Neuronal stem cell (in vitro differentiated cells): ENCODE measurements at regions not wholly inside any gene's neighbourhood (a gene's known extent, or its start where the extent isn't known, plus 50 kb on each side); places are given as distances from the start of the nearest gene placed in this dataset.

Experiments used
- DNase-seq: peaks from one replicate; pipeline ENCODE4 v3.0.0-alpha.2; 2013; ENCODE audit warnings: low spot score
- H2AFZ ChIP-seq: one replicate; pipeline ENCODE4 v1.6.1; 2013; ENCODE audit warnings: mild to moderate bottlenecking, low read length, inconsistent platforms
- H2AK5ac ChIP-seq: 2 replicates; pipeline ENCODE4 v1.6.1; 2013; ENCODE audit warnings: low read depth, mild to moderate bottlenecking, inconsistent platforms, low read length, moderate library complexity, mixed read lengths
- H2BK120ac ChIP-seq: 2 replicates; pipeline ENCODE4 v1.6.1; 2013; ENCODE audit warnings: low read depth, mild to moderate bottlenecking, inconsistent platforms, low read length, moderate library complexity, mixed read lengths
- H2BK12ac ChIP-seq: one replicate; pipeline ENCODE4 v1.6.1; 2013; ENCODE audit warnings: low read length, inconsistent platforms
- H2BK15ac ChIP-seq: 2 replicates; pipeline ENCODE4 v1.6.1; 2013; ENCODE audit warnings: mild to moderate bottlenecking, low read length, inconsistent platforms, mixed read lengths
- H2BK5ac ChIP-seq: one replicate; pipeline ENCODE4 v1.6.1; 2013; ENCODE audit warnings: inconsistent platforms, mild to moderate bottlenecking, low read length, moderate library complexity
- H3K14ac ChIP-seq: one replicate; pipeline ENCODE4 v1.6.1; 2013; ENCODE audit warnings: low read length, inconsistent platforms
- H3K18ac ChIP-seq: 2 replicates; pipeline ENCODE4 v1.6.1; 2013; ENCODE audit warnings: low read length, inconsistent platforms
- H3K23ac ChIP-seq: 2 replicates; pipeline ENCODE4 v1.6.1; 2013; ENCODE audit warnings: low read depth, mild to moderate bottlenecking, mixed read lengths, low read length, inconsistent platforms; ENCODE audit not compliant: poor library complexity
- H3K27ac ChIP-seq: replicated peaks from 3 replicates; pipeline ENCODE4 v1.5.1; 2013; ENCODE audit warnings: low read length, inconsistent platforms
- H3K27me3 ChIP-seq, 3 experiments: 2 replicates each; pipeline ENCODE4 v1.6.1; 2013; ENCODE audit warnings: low read length in 3 of 3, mild to moderate bottlenecking in 2 of 3, inconsistent platforms in 1 of 3, low read depth in 1 of 3, mixed read lengths in 1 of 3, moderate library complexity in 1 of 3; ENCODE audit not compliant: control insufficient read depth in 3 of 3, insufficient read depth in 3 of 3
- H3K36me3 ChIP-seq, 2 donors: replicated peaks in 1 of 2; 2 replicates each; pipeline ENCODE4 v1.6.1; 2013; ENCODE audit warnings: low read length in 2 of 2; ENCODE audit not compliant: control insufficient read depth in 2 of 2, insufficient read depth in 2 of 2
- H3K4ac ChIP-seq: 2 replicates; pipeline ENCODE4 v1.6.1; 2013; ENCODE audit warnings: inconsistent platforms, mild to moderate bottlenecking, low read length, moderate library complexity
- H3K4me1 ChIP-seq, 2 donors: 1 replicate in 1 of 2; 2 replicates in 1 of 2; pipeline ENCODE4 v1.6.1; 2013; ENCODE audit warnings: low read length in 2 of 2, low read depth in 1 of 2; ENCODE audit not compliant: control insufficient read depth in 2 of 2, insufficient read depth in 1 of 2
- H3K4me2 ChIP-seq: one replicate; pipeline ENCODE4 v1.6.1; 2013; ENCODE audit warnings: mild to moderate bottlenecking, low read length, inconsistent platforms; ENCODE audit not compliant: insufficient read depth, poor library complexity, severe bottlenecking
- H3K4me3 ChIP-seq, 2 donors: 2 replicates each; pipeline ENCODE4 v1.5.1; 2013; ENCODE audit warnings: low read length in 2 of 2, mild to moderate bottlenecking in 2 of 2, inconsistent platforms in 1 of 2, moderate library complexity in 1 of 2
- H3K79me1 ChIP-seq: one replicate; pipeline ENCODE4 v1.6.1; 2013; ENCODE audit warnings: low read depth, mild to moderate bottlenecking, inconsistent platforms, low read length, moderate library complexity
- H3K9ac ChIP-seq: one replicate; pipeline ENCODE4 v1.6.1; 2013; ENCODE audit warnings: mild to moderate bottlenecking, low read depth, low read length, inconsistent platforms; ENCODE audit not compliant: poor library complexity
- H3K9me3 ChIP-seq, 2 donors: replicated peaks in 1 of 2; 2 replicates each; pipeline versions ENCODE3 to v1.6.1; 2013; ENCODE audit warnings: low read length in 2 of 2, mild to moderate bottlenecking in 2 of 2, inconsistent platforms in 1 of 2, low read depth in 1 of 2, mixed read lengths in 1 of 2, moderate library complexity in 1 of 2; ENCODE audit not compliant: control insufficient read depth in 2 of 2, insufficient read depth in 1 of 2
- H4K8ac ChIP-seq: one replicate; pipeline ENCODE4 v1.6.1; 2013; ENCODE audit warnings: low read depth, mild to moderate bottlenecking, inconsistent platforms, low read length, moderate library complexity
- H4K91ac ChIP-seq: one replicate; pipeline ENCODE4 v1.6.1; 2013; ENCODE audit warnings: low read length, low read depth, mild to moderate bottlenecking, inconsistent platforms; ENCODE audit not compliant: poor library complexity
- WGBS, 2 donors: extraction: QIAGEN DNeasy Blood & Tissue Kit; methylation state at CpG; one replicate each; pipeline ENCODE4 v1.1.7; 2013; ENCODE audit warnings: missing lambda C conversion rate in 2 of 2, mixed read lengths in 1 of 2; ENCODE audit not compliant: insufficient read length in 2 of 2, insufficient replicate concordance in 1 of 2; ENCODE audit errors: extremely low coverage in 2 of 2; 5-methylcytosine and 5-hydroxymethylcytosine counted together

DNA sequence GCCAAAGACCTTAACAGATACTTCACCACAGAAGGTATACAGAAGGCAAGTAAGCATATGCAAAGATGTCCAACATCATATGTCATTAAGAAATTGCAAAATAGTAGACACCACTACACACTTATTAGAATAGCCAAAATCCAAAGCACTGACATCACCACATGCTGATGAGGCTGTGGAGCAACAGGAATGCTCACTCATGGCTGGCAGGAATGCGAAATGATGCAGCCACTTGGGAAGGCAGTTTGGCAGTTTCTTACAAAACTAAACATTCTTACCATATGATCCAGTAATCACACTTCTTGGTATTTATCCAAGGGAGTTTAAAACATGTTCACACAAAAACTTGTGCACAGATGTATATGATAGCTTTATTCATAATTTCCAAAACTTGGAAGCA, 261.2 kb upstream of the AJAP1 start:
- no peak overlapping the region for H3K4ac ChIP-seq
- no peak overlapping the region for H3K27ac ChIP-seq
- no peak overlapping the region for H3K23ac ChIP-seq
- no peak overlapping the region for H2BK12ac ChIP-seq
- no peak overlapping the region for H2BK120ac ChIP-seq
- no peaks in the 10 kb centered on the region for H3K36me3 ChIP-seq
- WGBS, 2 donors, result no CpG with 5 or more reads among the region's 1 CpG
- H3K27me3 ChIP-seq, result peaks cover 0 to 11% (median 0%) of the 10 kb centered on the region in 3 experiments
- no peak overlapping the region for H4K8ac ChIP-seq
- no peak overlapping the region for H3K9ac ChIP-seq
- no peak overlapping the region for H4K91ac ChIP-seq
- H3K79me1 ChIP-seq, result no peaks in the 10 kb centered on the region
- H3K4me2 ChIP-seq, result no peak overlapping the region
- no peak overlapping the region for H3K14ac ChIP-seq
- H3K4me3 ChIP-seq, result no peak overlapping the region
- H2AFZ ChIP-seq, result no peak overlapping the region
- peaks cover 0 to 5% of the 10 kb centered on the region in 2 donors for H3K4me1 ChIP-seq
- H2BK15ac ChIP-seq, result no peak overlapping the region
- peaks cover 0 to 4% of the 10 kb centered on the region in 2 donors for H3K9me3 ChIP-seq
- no peak overlapping the region for H3K18ac ChIP-seq
- H2BK5ac ChIP-seq, result no peak overlapping the region
- no peak overlapping the region for H2AK5ac ChIP-seq
- DNase-seq, result no peak

DNA sequence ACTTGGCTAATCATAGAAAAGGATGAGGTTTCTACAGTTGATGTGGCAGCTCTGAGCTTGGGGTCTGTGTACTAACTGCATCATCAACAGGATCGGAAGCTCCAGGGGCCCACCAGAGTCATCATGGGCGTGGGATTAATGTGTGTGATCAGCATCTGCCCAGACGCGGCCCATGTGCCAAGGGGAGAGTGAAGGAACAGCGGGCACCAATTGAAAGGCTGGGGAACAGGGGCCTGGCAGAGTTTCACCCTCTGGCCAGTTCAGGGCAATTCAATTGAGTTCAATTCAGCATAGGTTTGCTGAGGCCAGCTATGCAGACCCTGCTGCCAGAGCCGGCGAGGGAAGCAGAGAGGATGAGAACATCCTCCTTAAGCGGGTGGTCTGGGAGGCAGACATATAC, 260.0 kb upstream of the AJAP1 start:
- no peaks in the 10 kb centered on the region for H3K36me3 ChIP-seq
- H3K23ac ChIP-seq, result no peak overlapping the region
- no peak overlapping the region for H3K4ac ChIP-seq
- no peak overlapping the region for H4K8ac ChIP-seq
- no peak overlapping the region for H2BK15ac ChIP-seq
- H3K79me1 ChIP-seq, result no peaks in the 10 kb centered on the region
- H3K4me2 ChIP-seq, result no peak overlapping the region
- no peak overlapping the region for H3K27ac ChIP-seq
- peak overlapping the region; percentile 78 for H2AK5ac ChIP-seq
- H3K14ac ChIP-seq, result no peak overlapping the region
- no peak overlapping the region for H3K9ac ChIP-seq
- H3K18ac ChIP-seq, result no peak overlapping the region
- H4K91ac ChIP-seq, result no peak overlapping the region
- H3K4me1 ChIP-seq, result peaks cover 0 to 5% of the 10 kb centered on the region in 2 donors
- no CpG with 5 or more reads among the region's 8 CpGs for WGBS, 2 donors
- no peak overlapping the region for H2BK5ac ChIP-seq
- no peak overlapping the region for H2BK12ac ChIP-seq
- H3K27me3 ChIP-seq, result peaks cover 0 to 16% (median 0%) of the 10 kb centered on the region in 3 experiments
- no peak overlapping the region for H2BK120ac ChIP-seq
- H3K4me3 ChIP-seq, result no peak overlapping the region
- peaks cover 0 to 4% of the 10 kb centered on the region in 2 donors for H3K9me3 ChIP-seq
- no peak overlapping the region for H2AFZ ChIP-seq
- no peak for DNase-seq

DNA sequence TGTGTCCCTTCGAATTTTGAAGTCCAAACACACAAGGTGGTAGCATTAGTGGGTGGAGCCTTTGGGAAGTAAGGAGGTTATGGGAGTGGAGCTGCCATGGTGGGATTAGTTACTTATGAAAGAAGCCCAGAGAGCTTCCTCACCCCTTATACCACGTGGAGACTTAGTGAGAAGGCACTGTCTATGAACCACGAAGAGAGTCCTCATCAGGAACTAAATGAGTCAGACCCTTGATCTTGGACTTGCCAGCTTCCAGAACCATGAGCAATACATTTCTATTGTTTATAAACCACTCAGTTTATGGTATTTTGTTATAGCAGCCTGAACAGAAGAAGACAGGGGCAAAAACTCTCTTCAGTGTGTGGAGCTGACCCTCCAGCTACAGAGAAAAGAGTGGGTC, 259.3 kb upstream of the AJAP1 start:
- DNase-seq, result no peak
- no peak overlapping the region for H3K4me3 ChIP-seq
- no peak overlapping the region for H3K9ac ChIP-seq
- no peak overlapping the region for H3K4ac ChIP-seq
- no peak overlapping the region for H3K27ac ChIP-seq
- no peak overlapping the region for H2BK12ac ChIP-seq
- H3K4me1 ChIP-seq, result peaks cover 0 to 5% of the 10 kb centered on the region in 2 donors
- H2BK5ac ChIP-seq, result no peak overlapping the region
- H3K18ac ChIP-seq, result no peak overlapping the region
- no peak overlapping the region for H3K4me2 ChIP-seq
- H3K36me3 ChIP-seq, result no peaks in the 10 kb centered on the region
- H3K9me3 ChIP-seq, result peaks cover 0 to 2% of the 10 kb centered on the region in 2 donors
- H2BK15ac ChIP-seq, result no peak overlapping the region
- no peak overlapping the region for H3K23ac ChIP-seq
- H2BK120ac ChIP-seq, result no peak overlapping the region
- WGBS, 2 donors, result no CpG with 5 or more reads among the region's 3 CpGs
- H2AK5ac ChIP-seq, result no peak overlapping the region
- no peak overlapping the region for H4K91ac ChIP-seq
- H4K8ac ChIP-seq, result no peak overlapping the region
- H3K27me3 ChIP-seq, result peaks cover 0 to 16% (median 0%) of the 10 kb centered on the region in 3 experiments
- no peaks in the 10 kb centered on the region for H3K79me1 ChIP-seq
- H3K14ac ChIP-seq, result no peak overlapping the region
- no peak overlapping the region for H2AFZ ChIP-seq

DNA sequence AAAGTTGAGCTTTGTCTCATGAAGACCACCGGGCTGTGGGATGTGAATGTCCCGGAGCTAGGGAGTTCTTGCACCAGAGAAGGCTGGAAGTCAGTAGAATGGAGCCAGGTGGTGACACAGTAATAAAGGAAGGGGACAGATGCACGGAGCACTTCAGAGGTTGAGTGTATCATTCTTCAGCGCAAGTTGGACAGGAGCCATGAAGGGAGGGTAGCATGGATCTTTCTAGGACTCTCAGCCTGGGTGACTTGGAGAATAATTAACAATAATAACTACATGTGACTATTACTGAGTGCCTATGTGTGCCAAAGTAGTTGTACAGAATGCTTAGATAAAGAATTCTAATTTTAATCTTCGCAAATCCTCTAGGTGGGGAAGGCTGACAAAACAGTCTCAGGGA, 258.7 kb upstream of the AJAP1 start:
- DNase-seq, result no peak

More for the DNA sequence above, 258.7 kb upstream of the AJAP1 start:
- Histone ChIP-seq H3K4ac (no peak overlapping the region), H2BK15ac (no peak overlapping the region), H4K91ac (no peak overlapping the region), H2AK5ac (no peak overlapping the region), H2BK120ac (no peak overlapping the region), H3K23ac (no peak overlapping the region), H3K27ac (no peak overlapping the region), H3K4me2 (no peak overlapping the region), H3K9me3 (peaks cover 0 to 2% of the 10 kb centered on the region in 2 donors), H3K4me3 (no peak overlapping the region), H3K4me1 (peaks cover 0 to 5% of the 10 kb centered on the region in 2 donors), H3K36me3 (no peaks in the 10 kb centered on the region), H3K9ac (no peak overlapping the region), H2AFZ (no peak overlapping the region), H2BK12ac (no peak overlapping the region), H4K8ac (no peak overlapping the region), H3K27me3 (peaks cover 0 to 16% (median 0%) of the 10 kb centered on the region in 3 experiments), H3K79me1 (no peaks in the 10 kb centered on the region), H3K14ac (no peak overlapping the region), H2BK5ac (no peak overlapping the region), H3K18ac (no peak overlapping the region)
- WGBS, 2 donors, result no CpG with 5 or more reads among the region's 5 CpGs
